Hepatic stellate cell (primary cell): ENCODE measurements at regions not wholly inside any gene's neighbourhood (a gene's known extent, or its start where the extent isn't known, plus 50 kb on each side); places are given as distances from the start of the nearest gene placed in this dataset.
"Not testable (repeated sequence)": the region's sequence is repeated elsewhere in the genome, so short reads cannot be mapped to it uniquely, and the experiment has no call there.

Source experiments
- DNase-seq: peaks from one replicate; pipeline ENCODE4 v3.0.0; 2011; ENCODE audit warnings: low spot score

DNA sequence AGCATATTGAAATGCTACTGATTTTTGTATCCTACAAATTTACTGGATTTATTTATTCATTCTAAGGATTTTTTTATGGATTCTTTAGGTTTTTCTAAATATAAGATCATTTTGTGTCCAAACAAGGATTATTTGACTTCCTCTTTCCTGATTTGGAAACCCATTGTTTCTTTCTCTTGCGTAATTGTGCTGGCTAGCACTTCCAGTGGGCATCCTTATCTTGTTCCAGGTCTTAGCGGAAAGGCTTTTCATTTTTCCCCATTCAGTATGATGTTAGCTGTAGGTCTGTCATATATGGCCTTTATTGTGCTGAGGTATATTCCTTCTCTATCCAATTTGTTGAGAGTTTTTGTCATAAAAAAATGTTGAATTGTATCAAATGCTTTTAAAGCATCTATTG is 57.2 kb upstream of the RHOJ start:
- DNase-seq = no peak

DNA sequence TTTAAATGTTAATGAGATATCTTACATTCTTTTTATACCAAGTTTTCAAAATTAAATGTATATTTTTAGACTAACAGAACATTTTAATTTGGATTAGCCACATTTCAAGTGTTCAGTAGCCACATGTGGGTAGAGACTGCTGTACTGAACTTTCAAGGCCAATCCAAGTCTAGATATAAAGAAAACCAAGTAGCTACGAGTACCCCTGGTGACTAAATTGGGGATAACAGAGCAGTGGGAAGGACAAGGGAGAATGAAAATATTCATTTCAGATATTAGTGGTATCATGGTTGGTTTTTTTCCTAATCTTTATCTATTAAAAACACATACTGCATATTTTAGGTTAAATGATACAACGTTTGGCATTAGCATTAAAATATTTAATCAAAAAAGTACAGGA is 69.4 kb upstream of the RHOJ start:
- DNase-seq = peak; percentile 14

DNA sequence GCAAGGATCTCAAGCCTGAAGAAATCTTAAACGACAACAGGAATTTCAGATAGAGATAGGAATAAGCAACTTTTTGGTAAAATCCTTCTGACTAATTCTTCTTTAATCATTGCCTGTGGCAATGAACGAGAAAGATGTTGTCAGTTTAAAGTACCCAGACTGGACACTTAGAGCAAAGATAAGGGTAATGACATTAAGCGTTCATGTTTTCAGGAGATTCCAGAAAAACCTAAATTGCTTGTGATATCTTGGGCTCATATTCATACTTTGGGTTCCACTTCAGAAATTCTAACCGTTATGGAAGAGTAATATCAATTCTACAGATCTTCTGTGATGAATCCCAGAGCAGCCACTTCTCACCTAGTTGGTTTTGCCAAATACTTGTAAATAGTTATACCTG is 73.7 kb upstream of the RHOJ start:
- no peak for DNase-seq

DNA sequence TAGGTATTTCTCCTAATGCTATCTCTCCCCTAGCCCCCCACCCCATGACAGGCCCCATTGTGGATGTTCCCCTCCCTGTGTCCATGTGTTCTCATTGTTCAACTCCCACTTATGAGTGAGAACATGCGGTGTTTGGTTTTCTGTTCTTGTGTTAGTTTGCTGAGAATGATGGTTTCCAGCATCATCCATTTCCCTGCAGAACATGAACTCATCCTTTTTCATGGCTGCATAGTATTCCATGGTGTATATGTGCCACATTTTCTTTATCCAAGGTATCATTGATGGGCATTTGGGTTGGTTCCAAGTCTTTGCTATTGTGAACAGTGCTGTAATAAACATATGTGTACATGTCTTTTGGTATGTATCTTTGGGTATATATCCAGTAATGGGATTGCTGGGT is 61.2 kb upstream of the KCNH5 start:
- DNase-seq = not testable (repeated sequence)

DNA sequence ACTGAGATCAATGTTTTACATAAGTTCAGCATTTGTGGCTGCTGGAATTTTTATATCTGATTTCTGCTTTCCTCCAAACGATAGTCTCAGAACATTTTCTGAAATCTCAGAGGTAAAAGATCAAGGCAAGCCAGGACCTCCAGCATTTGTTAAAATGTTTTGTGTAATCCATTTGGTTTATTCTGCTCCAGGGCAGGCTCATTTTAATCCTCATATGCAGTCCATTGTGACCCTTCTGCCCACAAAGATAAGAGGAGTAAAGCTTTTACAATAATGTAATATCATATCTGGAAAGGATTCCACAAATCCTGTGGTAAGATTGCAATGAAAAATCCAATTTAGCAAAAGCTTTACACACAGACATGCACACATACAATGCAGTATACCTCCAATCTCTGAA is 55.3 kb upstream of the KCNH5 start:
- DNase-seq = no peak

DNA sequence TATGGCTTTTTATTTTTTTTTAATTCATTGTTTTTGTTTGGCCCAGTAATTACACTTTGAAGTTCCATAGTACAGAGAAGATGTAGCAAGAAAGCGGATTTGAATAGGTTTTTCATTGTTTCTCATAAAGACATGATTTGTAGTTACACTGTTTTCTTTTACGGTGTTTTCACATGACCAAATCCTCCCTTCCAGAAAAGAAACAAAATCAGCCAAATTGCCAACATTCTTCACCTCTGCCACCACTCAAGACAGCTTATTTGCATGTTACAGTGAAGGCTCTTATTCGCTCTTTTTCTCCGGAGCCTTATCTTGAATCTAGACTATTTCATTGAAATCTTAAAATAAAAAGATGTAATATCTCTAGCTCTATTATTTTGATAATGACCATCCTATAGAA is 50.9 kb upstream of the KCNH5 start:
- no peak for DNase-seq
